GM11168 (cell line): ENCODE measurements at regions not wholly inside any gene's neighbourhood (a gene's known extent, or its start where the extent isn't known, plus 50 kb on each side); places are given as distances from the start of the nearest gene placed in this dataset.

Experiments used
- in situ Hi-C: fragments of 300-500 bp; cut with MboI; formaldehyde crosslinking; loops from one replicate; pipeline ENCODE4 v1.12.0; 2022; ENCODE audit warnings: low sequenced_read_pairs; ENCODE audit not compliant: unreplicated experiment

- in situ Hi-C loops = no loop called here
Measured at GRCh38 chr12:60114169-60114568, 518.3 kb downstream of the SLC16A7 start.

GRCh38 chr12:60119327-60119726 is 523.5 kb downstream of the SLC16A7 start:
- in situ Hi-C loops = no loop called here

- in situ Hi-C loops = no loop called here
Measured at GRCh38 chr12:60120199-60120598, 524.4 kb downstream of the SLC16A7 start.

- in situ Hi-C loops = no loop called here
Measured at GRCh38 chr12:60123557-60123956, 527.7 kb downstream of the SLC16A7 start.

GRCh38 chr12:60137513-60137912 is 541.7 kb downstream of the SLC16A7 start:
- in situ Hi-C loops = no loop called here

- in situ Hi-C loops = no loop called here
Measured at GRCh38 chr12:60138526-60138925, 542.7 kb downstream of the SLC16A7 start.

GRCh38 chr12:60144395-60144794 is 548.6 kb downstream of the SLC16A7 start:
- in situ Hi-C loops = no loop called here

GRCh38 chr12:60148109-60148508 is 552.3 kb downstream of the SLC16A7 start:
- in situ Hi-C loops = no loop called here

- in situ Hi-C loops = no loop called here
Measured at GRCh38 chr12:60148831-60149230, 553.0 kb downstream of the SLC16A7 start.

- in situ Hi-C loops = no loop called here
Measured at GRCh38 chr12:60152756-60153155, 556.9 kb downstream of the SLC16A7 start.

- in situ Hi-C loops = no loop called here
Measured at GRCh38 chr12:60159761-60160160, 563.9 kb downstream of the SLC16A7 start.

- in situ Hi-C loops = no loop called here
Measured at GRCh38 chr12:60162988-60163720, 567.3 kb downstream of the SLC16A7 start.

GRCh38 chr12:60165781-60166180 is 570.0 kb downstream of the SLC16A7 start:
- in situ Hi-C loops = no loop called here

- in situ Hi-C loops = no loop called here
Measured at GRCh38 chr12:60168441-60168840, 572.6 kb downstream of the SLC16A7 start.

- in situ Hi-C loops = no loop called here
Measured at GRCh38 chr12:60169904-60170303, 574.1 kb downstream of the SLC16A7 start.

GRCh38 chr12:60172266-60173211 is 576.7 kb downstream of the SLC16A7 start:
- in situ Hi-C loops = no loop called here

- in situ Hi-C loops = no loop called here
Measured at GRCh38 chr12:60173224-60174170, 577.7 kb downstream of the SLC16A7 start.

- in situ Hi-C loops = no loop called here
Measured at GRCh38 chr12:60174476-60174875, 578.6 kb downstream of the SLC16A7 start.

- in situ Hi-C loops = no loop called here
Measured at GRCh38 chr12:60174941-60175340, 579.1 kb downstream of the SLC16A7 start.

- in situ Hi-C loops = no loop called here
Measured at GRCh38 chr12:60176891-60177290, 581.1 kb downstream of the SLC16A7 start.
